OCI-LY3 (cell line): ENCODE measurements at regions not wholly inside any gene's neighbourhood (a gene's known extent, or its start where the extent isn't known, plus 50 kb on each side); places are given as distances from the start of the nearest gene placed in this dataset.

Experiments used
- H2AFZ ChIP-seq: fragments of 200-600, 300-600 bp; shearing (Covaris generic); 2 replicates; pipeline ENCODE4 v1.6.0; 2014; ENCODE audit warnings: antibody characterized with exemption, low read depth, low read length
- H3K27ac ChIP-seq: fragments of 200-600, 300-600 bp; sonication (generic); 2 replicates; pipeline ENCODE4 v1.5.1; 2014; ENCODE audit warnings: mild to moderate bottlenecking, low read length, moderate library complexity, mixed read lengths
- H3K27me3 ChIP-seq: fragments of 200-600, 300-600 bp; sonication (generic); 2 replicates; pipeline ENCODE4 v1.6.1; 2014; ENCODE audit warnings: low read depth, low read length, mixed read lengths
- H3K36me3 ChIP-seq: fragments of 200-600, 300-600 bp; sonication (generic); replicated peaks from 2 replicates; pipeline ENCODE3; 2014; ENCODE audit warnings: low read depth, low read length, mixed read lengths
- H3K4me1 ChIP-seq: fragments of 300-600, 200-600 bp; sonication (generic); 2 replicates; pipeline ENCODE4 v1.6.1; 2014; ENCODE audit warnings: low read length, mixed read lengths
- H3K4me2 ChIP-seq: fragments of 200-600, 300-600 bp; sonication (generic); 2 replicates; pipeline ENCODE4 v1.6.1; 2014; ENCODE audit warnings: low read length, mixed read lengths
- H3K4me3 ChIP-seq: fragments of 300-600, 200-600 bp; sonication (generic); 2 replicates; pipeline ENCODE4 v1.5.1; 2014; ENCODE audit warnings: antibody characterized with exemption, mild to moderate bottlenecking, low read length, moderate library complexity
- H3K79me2 ChIP-seq: fragments of 300-600, 200-600 bp; shearing (Covaris generic); 2 replicates; pipeline ENCODE4 v1.6.1; 2014; ENCODE audit warnings: mild to moderate bottlenecking, low read length, mixed read lengths
- H3K9ac ChIP-seq: fragments of 300-600, 200-600 bp; shearing (Covaris generic); 2 replicates; pipeline ENCODE4 v1.6.0; 2014; ENCODE audit warnings: mild to moderate bottlenecking, low read length, moderate library complexity
- H3K9me3 ChIP-seq: fragments of 200-600, 300-600 bp; shearing (Covaris generic); 2 replicates; pipeline ENCODE4 v1.6.1; 2014; ENCODE audit warnings: low read length, mixed read lengths; ENCODE audit not compliant: insufficient read depth
- H4K20me1 ChIP-seq: fragments of 200-600, 300-600 bp; sonication (generic); 2 replicates; pipeline ENCODE4 v1.6.1; 2016; ENCODE audit warnings: low read length, mixed read lengths; ENCODE audit not compliant: insufficient read depth
- EZH2phosphoT487 ChIP-seq: fragments of 200-600 bp; shearing (Covaris generic); IDR thresholded peaks from 2 replicates; pipeline ENCODE4 v1.6.1; 2018; ENCODE audit warnings: antibody characterized with exemption, mixed run types, low read depth
- TF ChIP-seq, protein P1 (sequence below): fragments of 200-600, 300-600 bp; sonication (generic); IDR thresholded peaks from 2 replicates; pipeline ENCODE4 v1.5.1; 2014; ENCODE audit warnings: antibody characterized with exemption, low read length, low read depth

DNA sequence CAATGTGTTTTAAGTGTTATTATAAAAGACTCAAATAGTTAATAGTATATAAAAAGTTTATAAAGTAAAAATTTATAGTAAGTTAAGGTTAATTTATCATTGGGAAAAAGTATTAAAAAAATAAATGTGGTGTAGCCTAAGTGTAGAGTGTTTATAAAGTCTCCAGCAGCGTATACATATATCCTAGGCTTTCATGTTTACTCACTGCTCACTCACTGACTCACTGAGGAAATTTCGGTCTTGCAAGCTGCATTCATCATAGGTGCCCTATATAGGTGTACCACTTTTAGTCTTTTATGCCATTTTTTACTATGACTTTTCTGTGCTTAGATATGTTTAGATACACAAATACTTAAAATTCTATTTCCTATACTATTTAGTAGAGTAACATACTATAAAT, 866.0 kb downstream of the CBLN2 start:
- H4K20me1 ChIP-seq, result no peaks in the 10 kb centered on the region
- H3K4me1 ChIP-seq, result no peaks in the 10 kb centered on the region
- H3K9ac ChIP-seq, result no peak overlapping the region
- H3K27me3 ChIP-seq, result no peaks in the 10 kb centered on the region
- peaks cover 8% of the 10 kb centered on the region; the same call in 1 of the 2 replicates for H3K9me3 ChIP-seq
- no peak overlapping the region for H3K4me2 ChIP-seq
- H3K79me2 ChIP-seq, result no peaks in the 10 kb centered on the region
- H3K4me3 ChIP-seq, result no peak overlapping the region
- no peak for TF ChIP-seq EZH2phosphoT487
- TF ChIP-seq, protein P1, sequence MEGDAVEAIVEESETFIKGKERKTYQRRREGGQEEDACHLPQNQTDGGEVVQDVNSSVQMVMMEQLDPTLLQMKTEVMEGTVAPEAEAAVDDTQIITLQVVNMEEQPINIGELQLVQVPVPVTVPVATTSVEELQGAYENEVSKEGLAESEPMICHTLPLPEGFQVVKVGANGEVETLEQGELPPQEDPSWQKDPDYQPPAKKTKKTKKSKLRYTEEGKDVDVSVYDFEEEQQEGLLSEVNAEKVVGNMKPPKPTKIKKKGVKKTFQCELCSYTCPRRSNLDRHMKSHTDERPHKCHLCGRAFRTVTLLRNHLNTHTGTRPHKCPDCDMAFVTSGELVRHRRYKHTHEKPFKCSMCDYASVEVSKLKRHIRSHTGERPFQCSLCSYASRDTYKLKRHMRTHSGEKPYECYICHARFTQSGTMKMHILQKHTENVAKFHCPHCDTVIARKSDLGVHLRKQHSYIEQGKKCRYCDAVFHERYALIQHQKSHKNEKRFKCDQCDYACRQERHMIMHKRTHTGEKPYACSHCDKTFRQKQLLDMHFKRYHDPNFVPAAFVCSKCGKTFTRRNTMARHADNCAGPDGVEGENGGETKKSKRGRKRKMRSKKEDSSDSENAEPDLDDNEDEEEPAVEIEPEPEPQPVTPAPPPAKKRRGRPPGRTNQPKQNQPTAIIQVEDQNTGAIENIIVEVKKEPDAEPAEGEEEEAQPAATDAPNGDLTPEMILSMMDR, result no peak
- no peak overlapping the region for H3K27ac ChIP-seq
- H2AFZ ChIP-seq, result no peak overlapping the region
- peaks cover 4% of the 10 kb centered on the region for H3K36me3 ChIP-seq

DNA sequence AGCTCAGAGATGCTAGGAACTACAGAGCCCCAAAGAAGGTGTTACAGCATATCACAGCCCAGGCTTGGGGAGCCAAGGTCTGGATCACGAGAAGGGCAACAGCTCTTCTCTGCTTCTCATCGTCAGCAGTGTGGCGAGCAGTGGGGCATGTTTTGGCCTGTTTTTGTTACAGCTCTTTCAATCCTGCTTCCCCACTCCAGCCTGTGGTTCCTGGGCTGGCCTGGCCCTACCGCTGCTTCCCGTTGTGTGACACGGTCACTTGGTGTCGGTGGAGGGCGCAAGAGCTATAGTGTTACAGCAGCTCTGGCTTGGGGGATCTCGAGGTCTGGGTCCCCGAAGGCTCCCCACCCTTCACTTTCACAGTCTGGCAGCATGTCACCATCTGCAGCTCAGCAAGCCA, 870.2 kb downstream of the CBLN2 start:
- no peaks in the 10 kb centered on the region for H3K4me1 ChIP-seq
- H3K9me3 ChIP-seq, result no peaks in the 10 kb centered on the region
- no peaks in the 10 kb centered on the region for H3K27me3 ChIP-seq
- no peaks in the 10 kb centered on the region for H3K36me3 ChIP-seq
- TF ChIP-seq, protein P1, result no peak
- TF ChIP-seq EZH2phosphoT487, result no peak
- H4K20me1 ChIP-seq, result no peaks in the 10 kb centered on the region
- H3K27ac ChIP-seq, result no peak overlapping the region
- H2AFZ ChIP-seq, result no peak overlapping the region
- no peak overlapping the region for H3K4me2 ChIP-seq
- no peaks in the 10 kb centered on the region for H3K79me2 ChIP-seq
- no peak overlapping the region for H3K9ac ChIP-seq
- no peak overlapping the region for H3K4me3 ChIP-seq

DNA sequence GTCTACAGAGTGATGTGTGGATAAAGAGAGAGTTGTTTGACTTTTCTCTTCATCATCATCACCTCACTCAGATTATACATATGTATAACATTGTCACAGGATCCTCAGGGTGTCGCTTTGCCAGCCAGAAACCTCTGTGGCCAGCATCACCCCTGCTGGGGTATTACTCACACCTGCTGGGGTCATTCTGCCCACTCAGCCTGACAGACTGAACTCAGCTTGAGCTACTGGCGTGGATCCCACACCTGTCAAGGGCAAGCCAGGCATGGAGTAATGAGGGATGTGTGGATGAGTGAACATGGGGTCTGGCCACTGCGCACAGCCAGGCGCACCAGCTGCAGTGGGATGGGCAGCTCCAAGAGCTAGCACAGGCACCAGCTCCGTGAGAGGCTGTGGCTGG, 870.6 kb downstream of the CBLN2 start:
- Histone ChIP-seq H3K4me3 (no peak overlapping the region), H3K27ac (no peak overlapping the region), H3K4me1 (no peaks in the 10 kb centered on the region), H3K4me2 (no peak overlapping the region), H3K79me2 (no peaks in the 10 kb centered on the region), H3K9me3 (no peaks in the 10 kb centered on the region), H3K9ac (no peak overlapping the region), H2AFZ (no peak overlapping the region), H3K36me3 (no peaks in the 10 kb centered on the region), H3K27me3 (no peaks in the 10 kb centered on the region), H4K20me1 (no peaks in the 10 kb centered on the region)
- TF ChIP-seq EZH2phosphoT487, result no peak
- TF ChIP-seq, protein P1, result no peak

DNA sequence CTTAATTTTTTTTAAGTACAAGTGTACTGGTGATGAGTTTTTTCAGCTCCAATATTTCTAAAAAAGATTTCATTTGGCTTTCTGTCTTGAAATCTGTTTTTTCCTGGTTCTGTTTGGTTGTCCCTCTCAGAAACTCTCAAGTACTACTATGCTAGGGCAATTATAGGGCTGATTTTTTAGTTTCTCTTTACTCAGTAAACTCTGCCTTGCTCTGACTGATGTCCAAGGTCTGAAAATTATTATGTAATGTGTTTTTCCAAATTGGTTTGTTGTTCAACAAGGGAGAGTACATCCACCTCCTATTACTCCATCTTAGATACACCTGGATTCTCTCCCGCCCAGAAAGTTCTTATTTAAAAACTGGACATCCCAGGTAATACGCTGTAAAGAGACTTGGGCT, 877.7 kb downstream of the CBLN2 start:
- Histone ChIP-seq H3K9ac (no peak overlapping the region), H3K9me3 (no peaks in the 10 kb centered on the region)
- no peak for TF ChIP-seq EZH2phosphoT487
- TF ChIP-seq, protein P1, result no peak

More for the DNA sequence above, 877.7 kb downstream of the CBLN2 start:
- no peak overlapping the region for H2AFZ ChIP-seq
- no peaks in the 10 kb centered on the region for H3K4me1 ChIP-seq
- H3K4me3 ChIP-seq, result no peak overlapping the region
- no peak overlapping the region for H3K27ac ChIP-seq
- no peaks in the 10 kb centered on the region for H3K79me2 ChIP-seq
- peaks cover 4% of the 10 kb centered on the region for H3K36me3 ChIP-seq
- H3K27me3 ChIP-seq, result no peaks in the 10 kb centered on the region
- no peak overlapping the region for H3K4me2 ChIP-seq
- H4K20me1 ChIP-seq, result no peaks in the 10 kb centered on the region
